ENCODE measurements at regions not wholly inside any gene's neighbourhood (a gene's known extent, or its start where the extent isn't known, plus 50 kb on each side); places are given as distances from the start of the nearest gene placed in this dataset.
A peak's percentile ranks its signal among the peaks of the same experiment; 100 is the strongest.
"Not testable (repeated sequence)": the region's sequence is repeated elsewhere in the genome, so short reads cannot be mapped to it uniquely, and the experiment has no call there.

GRCh38 chr5:176144508-176144907 is 93.7 kb upstream of the SIMC1 start:
- no peak for DNase-seq (ENCODE audit: low read depth, low spot score)
- no peak overlapping the region for H3K4me3 ChIP-seq (ENCODE audit: low read depth, low read length)
- TF ChIP-seq CTCF (IDR thresholded peaks at IDR 0.05; ENCODE audit: low read depth, low read length): no peak
- in situ Hi-C loops (cut with HindIII; ENCODE audit: low sequenced_read_pairs): no loop called here

- H3K4me3 ChIP-seq (ENCODE audit: low read depth, low read length); DNase-seq (ENCODE audit: low read depth, low spot score); in situ Hi-C loops (cut with HindIII; ENCODE audit: low sequenced_read_pairs): not testable (repeated sequence)
These were observed 88.3 kb upstream of the SIMC1 start for GRCh38 chr5:176149948-176150347.

- in situ Hi-C loops (cut with HindIII; ENCODE audit: low sequenced_read_pairs): no loop called here
- no peak for TF ChIP-seq CTCF (IDR thresholded peaks at IDR 0.05; ENCODE audit: low read depth, low read length)
- peak; percentile 64 for DNase-seq (ENCODE audit: low read depth, low spot score)
- H3K4me3 ChIP-seq (ENCODE audit: low read depth, low read length): no peak overlapping the region
These were observed 86.9 kb upstream of the SIMC1 start for GRCh38 chr5:176151281-176151680.

- in situ Hi-C loops (cut with HindIII; ENCODE audit: low sequenced_read_pairs): no loop called here
- TF ChIP-seq CTCF (IDR thresholded peaks at IDR 0.05; ENCODE audit: low read depth, low read length): no peak
- H3K4me3 ChIP-seq (ENCODE audit: low read depth, low read length): no peak overlapping the region
- peak; percentile 24 for DNase-seq (ENCODE audit: low read depth, low spot score)
These were observed 85.9 kb upstream of the SIMC1 start for GRCh38 chr5:176152191-176152929.

- no peak overlapping the region for H3K4me3 ChIP-seq (ENCODE audit: low read depth, low read length)
- no peak for TF ChIP-seq CTCF (IDR thresholded peaks at IDR 0.05; ENCODE audit: low read depth, low read length)
- no peak for DNase-seq (ENCODE audit: low read depth, low spot score)
- in situ Hi-C loops (cut with HindIII; ENCODE audit: low sequenced_read_pairs): no loop called here
These were observed 85.3 kb upstream of the SIMC1 start for GRCh38 chr5:176152930-176153311.

- peak; percentile 51 for DNase-seq (ENCODE audit: low read depth, low spot score)
- in situ Hi-C loops (cut with HindIII; ENCODE audit: low sequenced_read_pairs): no loop called here
- no peak overlapping the region for H3K4me3 ChIP-seq (ENCODE audit: low read depth, low read length)
- no peak for TF ChIP-seq CTCF (IDR thresholded peaks at IDR 0.05; ENCODE audit: low read depth, low read length)
These were observed 84.5 kb upstream of the SIMC1 start for GRCh38 chr5:176153741-176154140.

GRCh38 chr5:176154821-176155220 is 83.4 kb upstream of the SIMC1 start:
- in situ Hi-C loops (cut with HindIII; ENCODE audit: low sequenced_read_pairs): no loop called here
- DNase-seq (ENCODE audit: low read depth, low spot score): no peak
- no peak for TF ChIP-seq CTCF (IDR thresholded peaks at IDR 0.05; ENCODE audit: low read depth, low read length)
- no peak overlapping the region for H3K4me3 ChIP-seq (ENCODE audit: low read depth, low read length)
